WTC11 (cell line): ENCODE measurements at regions not wholly inside any gene's neighbourhood (a gene's known extent, or its start where the extent isn't known, plus 50 kb on each side); places are given as distances from the start of the nearest gene placed in this dataset.

ENCODE experiments used
- ATF2 ChIP-seq: sonication (generic); formaldehyde crosslinking; IDR thresholded peaks from 2 replicates; pipeline ENCODE4 v1.8.1; 2022; ENCODE audit warnings: low read depth, missing genetic modification reagents, borderline replicate concordance
- CTCF ChIP-seq: fragments of 200-600 bp; IDR thresholded peaks from 2 replicates; pipeline ENCODE4 v1.8.0; 2022; ENCODE audit warnings: antibody characterized with exemption
- JUN ChIP-seq: sonication (generic); formaldehyde crosslinking; IDR thresholded peaks from 2 replicates; pipeline ENCODE4 v1.8.0; 2023; ENCODE audit warnings: mild to moderate bottlenecking, missing genetic modification reagents

GRCh38 chr1:30415171-30415940, 308.0 kb downstream of the MATN1 start:
- TF ChIP-seq ATF2 (no peak), JUN (CRISPR knock-in tag) (no peak), CTCF (no peak)
